Endodermal cell (in vitro differentiated cells): ENCODE measurements at regions not wholly inside any gene's neighbourhood (a gene's known extent, or its start where the extent isn't known, plus 50 kb on each side); places are given as distances from the start of the nearest gene placed in this dataset.

ENCODE experiments used
- DNase-seq: peaks from one replicate; pipeline ENCODE4 v3.0.0-alpha.2; 2017
- H3K27ac ChIP-seq: 2 replicates; pipeline ENCODE4 v1.5.1; 2013; ENCODE audit warnings: mild to moderate bottlenecking, low read depth, low read length, moderate library complexity
- H3K27me3 ChIP-seq: 2 replicates; pipeline ENCODE4 v1.6.1; 2013; ENCODE audit warnings: mild to moderate bottlenecking, low read length, moderate library complexity; ENCODE audit not compliant: insufficient read depth, control insufficient read depth, poor library complexity, severe bottlenecking
- H3K36me3 ChIP-seq: 2 replicates; pipeline ENCODE4 v1.7.0; 2013; ENCODE audit warnings: mild to moderate bottlenecking, low read length, moderate library complexity; ENCODE audit not compliant: control insufficient read depth, insufficient read depth
- H3K4me1 ChIP-seq: one replicate; pipeline ENCODE4 v1.7.0; 2013; ENCODE audit warnings: low read length; ENCODE audit not compliant: control insufficient read depth, insufficient read depth
- H3K4me3 ChIP-seq: 2 replicates; pipeline ENCODE4 v1.5.1; 2013; ENCODE audit warnings: mild to moderate bottlenecking, low read length, moderate library complexity
- H3K9ac ChIP-seq: 2 replicates; pipeline ENCODE4 v1.6.1; 2013; ENCODE audit warnings: mild to moderate bottlenecking, low read length, moderate library complexity; ENCODE audit not compliant: poor library complexity, severe bottlenecking; ENCODE audit errors: extremely low read depth
- H3K9me3 ChIP-seq: 2 replicates; pipeline ENCODE4 v1.6.1; 2013; ENCODE audit warnings: mild to moderate bottlenecking, low read length, moderate library complexity; ENCODE audit not compliant: control insufficient read depth
- H3K27ac Mint-ChIP-seq: 2 replicates; pipeline ENCODE4 v1.8.0; 2020; ENCODE audit warnings: mixed read lengths
- H3K27me3 Mint-ChIP-seq: 2 replicates; pipeline ENCODE4 v1.8.0; 2021; ENCODE audit warnings: mild to moderate bottlenecking, mixed read lengths; ENCODE audit not compliant: insufficient read depth
- H3K36me3 Mint-ChIP-seq: 2 replicates; pipeline ENCODE4 v1.8.0; 2020; ENCODE audit warnings: low read depth, mixed read lengths
- H3K4me1 Mint-ChIP-seq: 2 replicates; pipeline ENCODE4 v1.8.0; 2020; ENCODE audit warnings: mixed read lengths
- H3K4me3 Mint-ChIP-seq: 2 replicates; pipeline ENCODE4 v1.8.0; 2020; ENCODE audit warnings: mild to moderate bottlenecking, moderate library complexity, mixed read lengths
- H3K9me3 Mint-ChIP-seq: 2 replicates; pipeline ENCODE4 v1.8.0; 2020; ENCODE audit warnings: mild to moderate bottlenecking, mixed read lengths
- WGBS, 2 experiments: methylation state at CpG; one replicate each; pipeline versions ENCODE4 v1.1.5 to v1.1.7; 2013; ENCODE audit warnings: missing lambda C conversion rate in 2 of 2, mixed read lengths in 1 of 2; ENCODE audit not compliant: insufficient coverage in 1 of 2, insufficient read length in 1 of 2; 5-methylcytosine and 5-hydroxymethylcytosine counted together
- TF ChIP-seq, protein P1 (sequence below): fragments of 200-600 bp; sonication (generic); conservative IDR thresholded peaks from 2 replicates; pipeline ENCODE4 v1.5.0; 2021; ENCODE audit warnings: antibody characterized with exemption, mild to moderate bottlenecking

GRCh38 chr5:176742246-176743105 is 67.9 kb upstream of the UNC5A start:
- Histone ChIP-seq H3K27me3 (peaks cover 32% of the 10 kb centered on the region), H3K9ac (no peak overlapping the region), H3K9me3 (no peaks in the 10 kb centered on the region), H3K4me3 (no peak overlapping the region), H3K36me3 (no peaks in the 10 kb centered on the region), H3K27ac (no peak overlapping the region), H3K4me1 (peaks cover 3% of the 10 kb centered on the region)
- H3K27ac Mint-ChIP-seq, result no peak overlapping the region
- no peaks in the 10 kb centered on the region for H3K36me3 Mint-ChIP-seq
- no peaks in the 10 kb centered on the region for H3K9me3 Mint-ChIP-seq
- peak; percentile 48 for DNase-seq
- WGBS, 2 experiments, result 64 to 86% methylated on average over 2 to 9 of the region's 10 CpGs
- H3K4me3 Mint-ChIP-seq, result peak overlapping the region; percentile 53
- peaks cover 25% of the 10 kb centered on the region for H3K4me1 Mint-ChIP-seq
- TF ChIP-seq, protein P1, sequence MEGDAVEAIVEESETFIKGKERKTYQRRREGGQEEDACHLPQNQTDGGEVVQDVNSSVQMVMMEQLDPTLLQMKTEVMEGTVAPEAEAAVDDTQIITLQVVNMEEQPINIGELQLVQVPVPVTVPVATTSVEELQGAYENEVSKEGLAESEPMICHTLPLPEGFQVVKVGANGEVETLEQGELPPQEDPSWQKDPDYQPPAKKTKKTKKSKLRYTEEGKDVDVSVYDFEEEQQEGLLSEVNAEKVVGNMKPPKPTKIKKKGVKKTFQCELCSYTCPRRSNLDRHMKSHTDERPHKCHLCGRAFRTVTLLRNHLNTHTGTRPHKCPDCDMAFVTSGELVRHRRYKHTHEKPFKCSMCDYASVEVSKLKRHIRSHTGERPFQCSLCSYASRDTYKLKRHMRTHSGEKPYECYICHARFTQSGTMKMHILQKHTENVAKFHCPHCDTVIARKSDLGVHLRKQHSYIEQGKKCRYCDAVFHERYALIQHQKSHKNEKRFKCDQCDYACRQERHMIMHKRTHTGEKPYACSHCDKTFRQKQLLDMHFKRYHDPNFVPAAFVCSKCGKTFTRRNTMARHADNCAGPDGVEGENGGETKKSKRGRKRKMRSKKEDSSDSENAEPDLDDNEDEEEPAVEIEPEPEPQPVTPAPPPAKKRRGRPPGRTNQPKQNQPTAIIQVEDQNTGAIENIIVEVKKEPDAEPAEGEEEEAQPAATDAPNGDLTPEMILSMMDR, result no peak
- H3K27me3 Mint-ChIP-seq, result peaks cover 52% of the 10 kb centered on the region

- no peak overlapping the region for H3K9ac ChIP-seq
Measured at GRCh38 chr5:176743136-176743861, 67.1 kb upstream of the UNC5A start.

GRCh38 chr5:176743868-176744583 is 66.3 kb upstream of the UNC5A start:
- Mint-ChIP-seq H3K4me1 (peaks cover 25% of the 10 kb centered on the region), H3K4me3 (peak overlapping the region; percentile 53), H3K27ac (no peak overlapping the region), H3K36me3 (no peaks in the 10 kb centered on the region), H3K9me3 (no peaks in the 10 kb centered on the region), H3K27me3 (peaks cover 52% of the 10 kb centered on the region)
- no peaks in the 10 kb centered on the region for H3K36me3 ChIP-seq
- H3K9ac ChIP-seq, result no peak overlapping the region
- H3K9me3 ChIP-seq, result no peaks in the 10 kb centered on the region
- H3K4me1 ChIP-seq, result peaks cover 3% of the 10 kb centered on the region
- 53 to 54% methylated on average over 18 to 25 of the region's 25 CpGs for WGBS, 2 experiments
- peaks cover 32% of the 10 kb centered on the region for H3K27me3 ChIP-seq
- no peak overlapping the region for H3K27ac ChIP-seq
- peak; percentile 59 for DNase-seq
- TF ChIP-seq, protein P1, result no peak
- peak overlapping the region; percentile 70 for H3K4me3 ChIP-seq

More at GRCh38 chr5:176743136-176743861, 67.1 kb upstream of the UNC5A start:
- H3K9me3 ChIP-seq, result no peaks in the 10 kb centered on the region
- no peak overlapping the region for H3K27ac ChIP-seq
- Mint-ChIP-seq H3K4me1 (peaks cover 25% of the 10 kb centered on the region), H3K27ac (no peak overlapping the region), H3K27me3 (peaks cover 52% of the 10 kb centered on the region), H3K4me3 (peak overlapping the region; percentile 53), H3K9me3 (no peaks in the 10 kb centered on the region), H3K36me3 (no peaks in the 10 kb centered on the region)
- WGBS, 2 experiments, result 6 to 10% methylated on average over 18 to 54 of the region's 54 CpGs
- H3K4me1 ChIP-seq, result peaks cover 3% of the 10 kb centered on the region
- H3K4me3 ChIP-seq, result peak overlapping the region; percentile 70
- TF ChIP-seq, protein P1, result no peak
- DNase-seq, result peak; percentile 80
- H3K36me3 ChIP-seq, result no peaks in the 10 kb centered on the region
- peaks cover 32% of the 10 kb centered on the region for H3K27me3 ChIP-seq
